ENCODE measurements at regions not wholly inside any gene's neighbourhood (a gene's known extent, or its start where the extent isn't known, plus 50 kb on each side); places are given as distances from the start of the nearest gene placed in this dataset.

DNA sequence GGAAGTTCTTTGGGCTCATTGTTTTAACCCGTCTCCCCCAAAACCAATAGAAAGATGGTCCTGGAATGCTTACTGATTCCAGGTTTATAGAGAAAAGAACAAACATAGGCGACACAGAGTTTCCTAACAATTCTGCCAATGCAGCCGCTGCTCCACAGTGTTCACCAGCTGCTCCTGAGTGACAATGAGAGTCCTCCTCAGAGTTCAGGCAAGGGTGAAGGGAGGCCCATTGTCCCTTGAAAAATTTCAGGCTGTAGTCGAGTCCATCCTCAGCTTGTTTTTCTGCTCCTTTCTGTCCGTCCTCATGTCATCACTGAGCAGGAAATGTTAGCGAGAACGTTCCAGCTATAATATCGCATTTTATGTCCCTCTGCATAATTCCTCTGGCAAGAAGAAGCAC is 537.6 kb downstream of the TCERG1L start:
- no peak overlapping the region for H3K27ac ChIP-seq
- ATAC-seq (no peak), DNase-seq (ENCODE audit: low read depth in 1 of 2, low spot score in 1 of 2) (no peak), FAIRE-seq (no peak)
- H3K4me1 ChIP-seq, result no peaks in the 10 kb centered on the region
- H3K9me3 ChIP-seq, result no peaks in the 10 kb centered on the region
- TF ChIP-seq EHF (CRISPR knock-in tag; IDR thresholded peaks at IDR 0.05) (no peak), EP300 (IDR thresholded peaks at IDR 0.05) (no peak), HOXB5 (CRISPR knock-in tag; IDR thresholded peaks at IDR 0.05) (no peak), ZSCAN20 (CRISPR knock-in tag; IDR thresholded peaks at IDR 0.05) (no peak)
- TF ChIP-seq, protein P1, sequence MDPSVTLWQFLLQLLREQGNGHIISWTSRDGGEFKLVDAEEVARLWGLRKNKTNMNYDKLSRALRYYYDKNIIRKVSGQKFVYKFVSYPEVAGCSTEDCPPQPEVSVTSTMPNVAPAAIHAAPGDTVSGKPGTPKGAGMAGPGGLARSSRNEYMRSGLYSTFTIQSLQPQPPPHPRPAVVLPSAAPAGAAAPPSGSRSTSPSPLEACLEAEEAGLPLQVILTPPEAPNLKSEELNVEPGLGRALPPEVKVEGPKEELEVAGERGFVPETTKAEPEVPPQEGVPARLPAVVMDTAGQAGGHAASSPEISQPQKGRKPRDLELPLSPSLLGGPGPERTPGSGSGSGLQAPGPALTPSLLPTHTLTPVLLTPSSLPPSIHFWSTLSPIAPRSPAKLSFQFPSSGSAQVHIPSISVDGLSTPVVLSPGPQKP (IDR thresholded peaks at IDR 0.05; ENCODE audit: low read depth, low read length), result no peak
- H3K4me3 ChIP-seq, result no peak overlapping the region
- ChIA-PET CTCF (no interaction called here), POLR2A (no interaction called here)
- H3K4me2 ChIP-seq, result no peak overlapping the region
- 5% methylated on average over 8 of the region's 8 CpGs for WGBS (ENCODE audit: missing lambda C conversion rate)

DNA sequence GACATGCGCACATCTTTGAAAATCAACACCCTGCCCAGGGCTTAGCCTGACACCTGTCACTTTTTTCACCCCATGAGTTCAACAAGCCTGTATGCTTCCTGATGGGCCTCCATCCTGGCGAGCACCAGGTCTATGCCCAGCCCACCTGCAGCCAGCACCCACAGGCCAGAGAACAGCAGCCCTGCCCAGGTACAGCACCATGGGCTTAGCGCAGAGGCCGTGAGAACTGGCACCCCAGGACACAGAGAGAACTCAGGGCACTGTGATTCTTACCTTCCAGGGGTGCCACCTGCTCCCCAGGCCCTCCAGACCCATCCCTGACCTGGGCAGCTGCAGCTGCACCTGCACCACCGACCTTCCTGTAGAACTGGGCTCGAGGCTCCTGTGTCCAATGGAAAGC is 536.6 kb downstream of the TCERG1L start:
- no peaks in the 10 kb centered on the region for H3K4me1 ChIP-seq
- DNase-seq (ENCODE audit: low read depth in 1 of 2, low spot score in 1 of 2) (no peak), ATAC-seq (no peak), FAIRE-seq (no peak)
- no peak overlapping the region for H3K4me3 ChIP-seq
- H3K27ac ChIP-seq, result no peak overlapping the region
- TF ChIP-seq CHD4 (IDR thresholded peaks at IDR 0.05; ENCODE audit: borderline replicate concordance) (no peak), TFCP2L1 (CRISPR knock-in tag; IDR thresholded peaks at IDR 0.05) (no peak), KDM1A (IDR thresholded peaks at IDR 0.05; ENCODE audit: low read depth) (no peak), NFE2L2 (conservative IDR thresholded peaks at IDR 0.05; ENCODE audit: low read length) (no peak), USF2 (IDR thresholded peaks at IDR 0.05) (no peak), POLR2AphosphoS2 (conservative IDR thresholded peaks at IDR 0.05; ENCODE audit: low read length) (no peak)
- TF ChIP-seq, protein P2, sequence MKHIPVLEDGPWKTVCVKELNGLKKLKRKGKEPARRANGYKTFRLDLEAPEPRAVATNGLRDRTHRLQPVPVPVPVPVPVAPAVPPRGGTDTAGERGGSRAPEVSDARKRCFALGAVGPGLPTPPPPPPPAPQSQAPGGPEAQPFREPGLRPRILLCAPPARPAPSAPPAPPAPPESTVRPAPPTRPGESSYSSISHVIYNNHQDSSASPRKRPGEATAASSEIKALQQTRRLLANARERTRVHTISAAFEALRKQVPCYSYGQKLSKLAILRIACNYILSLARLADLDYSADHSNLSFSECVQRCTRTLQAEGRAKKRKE (CRISPR knock-in tag; IDR thresholded peaks at IDR 0.05; ENCODE audit: low read depth), result no peak
- TF ChIP-seq, protein P3, sequence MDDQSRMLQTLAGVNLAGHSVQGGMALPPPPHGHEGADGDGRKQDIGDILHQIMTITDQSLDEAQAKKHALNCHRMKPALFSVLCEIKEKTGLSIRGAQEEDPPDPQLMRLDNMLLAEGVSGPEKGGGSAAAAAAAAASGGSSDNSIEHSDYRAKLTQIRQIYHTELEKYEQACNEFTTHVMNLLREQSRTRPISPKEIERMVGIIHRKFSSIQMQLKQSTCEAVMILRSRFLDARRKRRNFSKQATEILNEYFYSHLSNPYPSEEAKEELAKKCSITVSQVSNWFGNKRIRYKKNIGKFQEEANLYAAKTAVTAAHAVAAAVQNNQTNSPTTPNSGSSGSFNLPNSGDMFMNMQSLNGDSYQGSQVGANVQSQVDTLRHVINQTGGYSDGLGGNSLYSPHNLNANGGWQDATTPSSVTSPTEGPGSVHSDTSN (IDR thresholded peaks at IDR 0.05), result no peak
- 4% methylated on average over 6 of the region's 6 CpGs for WGBS (ENCODE audit: missing lambda C conversion rate)
- no peak overlapping the region for H3K4me2 ChIP-seq
- ChIA-PET CTCF (interaction anchor here (1.5 kb wide), 1 partner anchor 13 kb away, joined by 3 read pairs; no protein-coding TSS in a partner anchor), POLR2A (no interaction called here)
- no peaks in the 10 kb centered on the region for H3K9me3 ChIP-seq

- WGBS (ENCODE audit: missing lambda C conversion rate), result 0% methylated on average over 1 of the region's 1 CpG
- H3K4me2 ChIP-seq, result no peak overlapping the region
- FAIRE-seq, result no peak
- no peak overlapping the region for H3K27ac ChIP-seq
- CTCF ChIA-PET, result interaction anchor here (1.5 kb wide), 1 partner anchor 14 kb away, joined by 3 read pairs; no protein-coding TSS in a partner anchor
- TF ChIP-seq NPAS2 (CRISPR knock-in tag; IDR thresholded peaks at IDR 0.05; ENCODE audit: borderline replicate concordance) (no peak), POLR2AphosphoS2 (conservative IDR thresholded peaks at IDR 0.05; ENCODE audit: low read length) (no peak), BHLHE40 (IDR thresholded peaks at IDR 0.05; ENCODE audit: low read depth, low read length) (no peak), MAFK (IDR thresholded peaks at IDR 0.05; ENCODE audit: partially characterized antibody) (no peak), NR3C1 (IDR thresholded peaks at IDR 0.05) (no peak), HEYL (CRISPR knock-in tag; IDR thresholded peaks at IDR 0.05) (no peak), CBX2 (IDR thresholded peaks at IDR 0.05; ENCODE audit: borderline replicate concordance, low read depth) (no peak), RCOR1 (IDR thresholded peaks at IDR 0.05; ENCODE audit: low read depth, low read length) (no peak), CHD2 (IDR thresholded peaks at IDR 0.05; ENCODE audit: low read length, partially characterized antibody) (no peak), ESRRA (IDR thresholded peaks at IDR 0.05; ENCODE audit: borderline replicate concordance, low read length) (no peak), CHD4 (IDR thresholded peaks at IDR 0.05; ENCODE audit: borderline replicate concordance) (no peak)
- no peak for ATAC-seq
- DNase-seq (ENCODE audit: low read depth in 1 of 2, low spot score in 1 of 2), result no peak
- no peaks in the 10 kb centered on the region for H3K4me1 ChIP-seq
- H3K4me3 ChIP-seq, result no peak overlapping the region
- H3K9me3 ChIP-seq, result no peaks in the 10 kb centered on the region
- POLR2A ChIA-PET, result no interaction called here
Measured at GRCh38 chr10:130775311-130775710, 536.2 kb downstream of the TCERG1L start.

Data from A549 (cell line).